ENCODE measurements at regions not wholly inside any gene's neighbourhood (a gene's known extent, or its start where the extent isn't known, plus 50 kb on each side); places are given as distances from the start of the nearest gene placed in this dataset.

DNA sequence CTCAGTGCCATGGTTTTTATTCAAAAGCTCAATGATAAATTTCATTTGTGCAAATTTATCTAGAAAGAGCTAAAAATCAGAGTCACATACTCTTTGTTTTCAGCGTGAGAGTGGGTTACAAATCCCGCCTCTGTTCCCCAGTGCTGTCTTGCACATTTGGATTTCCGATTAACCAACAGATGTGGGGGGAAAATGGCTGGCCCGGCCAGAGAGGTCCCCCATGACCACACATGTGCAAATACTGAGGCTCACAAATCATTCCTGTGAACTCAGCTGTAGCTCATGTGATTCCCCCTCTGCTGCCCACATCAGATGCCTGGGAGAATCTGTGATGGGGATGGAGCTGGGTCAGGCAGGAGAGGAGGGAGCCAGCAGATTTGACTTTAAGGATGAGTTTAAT is 168.7 kb downstream of the PAX1 start:
- TF ChIP-seq POLR2AphosphoS5 (IDR thresholded peaks at IDR 0.05; ENCODE audit: low read depth, low read length) (no peak), POLR2A (IDR thresholded peaks at IDR 0.05; ENCODE audit: low read depth, low read length) (no peak), TAF1 (IDR thresholded peaks at IDR 0.05; ENCODE audit: low read depth, low read length) (no peak), PAX5 (IDR thresholded peaks at IDR 0.05; ENCODE audit: insufficient read depth, low read length, severe bottlenecking) (no peak), SPI1 (IDR thresholded peaks at IDR 0.05; ENCODE audit: low read depth, low read length) (no peak)
